H9 (cell line): ENCODE measurements at regions not wholly inside any gene's neighbourhood (a gene's known extent, or its start where the extent isn't known, plus 50 kb on each side); places are given as distances from the start of the nearest gene placed in this dataset.

Source experiments
- DNase-seq: peaks from one replicate; pipeline ENCODE4 v3.0.0-alpha.2; 2017
- H2AFZ ChIP-seq: one replicate; pipeline ENCODE4 v1.6.1; 2013; ENCODE audit warnings: mild to moderate bottlenecking, low read length, control low read depth, moderate library complexity
- H2AK5ac ChIP-seq: 2 replicates; pipeline ENCODE4 v1.6.1; 2013; ENCODE audit warnings: low read length, control low read depth, mixed read lengths; ENCODE audit not compliant: insufficient read length
- H2BK120ac ChIP-seq: one replicate; pipeline ENCODE4 v1.6.1; 2013; ENCODE audit warnings: low read depth, mild to moderate bottlenecking, low read length, control low read depth, inconsistent platforms; ENCODE audit not compliant: poor library complexity, severe bottlenecking
- H2BK12ac ChIP-seq: 2 replicates; pipeline ENCODE4 v1.6.1; 2013; ENCODE audit warnings: low read length, control low read depth, mixed read lengths, low read depth; ENCODE audit not compliant: insufficient read length
- H2BK15ac ChIP-seq: 2 replicates; pipeline ENCODE4 v1.6.1; 2013; ENCODE audit warnings: low read depth, low read length, control low read depth
- H2BK20ac ChIP-seq: one replicate; pipeline ENCODE4 v1.6.1; 2013; ENCODE audit warnings: low read depth, mild to moderate bottlenecking, low read length, control low read depth, inconsistent platforms; ENCODE audit not compliant: poor library complexity, severe bottlenecking
- H2BK5ac ChIP-seq: 2 replicates; pipeline ENCODE4 v1.6.1; 2013; ENCODE audit warnings: low read length, control low read depth, mixed read lengths; ENCODE audit not compliant: insufficient read length
- H3K14ac ChIP-seq: 2 replicates; pipeline ENCODE4 v1.6.1; 2013; ENCODE audit warnings: low read length, control low read depth; ENCODE audit not compliant: insufficient read depth
- H3K18ac ChIP-seq: 2 replicates; pipeline ENCODE4 v1.6.1; 2013; ENCODE audit warnings: low read depth, mild to moderate bottlenecking, mixed read lengths, low read length, control low read depth; ENCODE audit not compliant: insufficient read length
- H3K23ac ChIP-seq: 2 replicates; pipeline ENCODE4 v1.6.1; 2013; ENCODE audit warnings: low read length, control low read depth, mixed read lengths, low read depth; ENCODE audit not compliant: insufficient read length
- H3K23me2 ChIP-seq: 2 replicates; pipeline ENCODE4 v1.6.1; 2013; ENCODE audit warnings: low read depth, mild to moderate bottlenecking, mixed read lengths, low read length, control low read depth; ENCODE audit not compliant: insufficient read length, poor library complexity, severe bottlenecking
- H3K27ac ChIP-seq: 2 replicates; pipeline ENCODE4 v1.5.1; 2013; ENCODE audit warnings: low read length, control low read depth, mixed read lengths, low read depth; ENCODE audit not compliant: insufficient read length
- H3K27me3 ChIP-seq: 2 replicates; pipeline ENCODE4 v1.6.1; 2013; ENCODE audit warnings: low read length, control low read depth, inconsistent platforms; ENCODE audit not compliant: insufficient read depth
- H3K4ac ChIP-seq: 2 replicates; pipeline ENCODE4 v1.6.1; 2013; ENCODE audit warnings: low read depth, mild to moderate bottlenecking, control low read depth, inconsistent platforms, low read length, moderate library complexity
- H3K4me1 ChIP-seq: 2 replicates; pipeline ENCODE4 v1.6.1; 2013; ENCODE audit warnings: low read length, control low read depth, inconsistent platforms; ENCODE audit not compliant: insufficient read depth
- H3K4me2 ChIP-seq: 2 replicates; pipeline ENCODE4 v1.6.1; 2013; ENCODE audit warnings: low read length, control low read depth, mixed read lengths; ENCODE audit not compliant: insufficient read length, insufficient read depth
- H3K56ac ChIP-seq: 2 replicates; pipeline ENCODE4 v1.6.1; 2013; ENCODE audit warnings: low read depth, mild to moderate bottlenecking, mixed read lengths, low read length, control low read depth; ENCODE audit not compliant: insufficient read length
- H3K79me1 ChIP-seq: 2 replicates; pipeline ENCODE4 v1.6.1; 2013; ENCODE audit warnings: low read depth, mild to moderate bottlenecking, moderate library complexity, low read length, control low read depth, inconsistent platforms; ENCODE audit not compliant: insufficient read depth, poor library complexity, severe bottlenecking
- H3K79me2 ChIP-seq: 2 replicates; pipeline ENCODE4 v1.6.1; 2013; ENCODE audit warnings: low read length, control low read depth, inconsistent platforms; ENCODE audit not compliant: insufficient read depth
- H3K9ac ChIP-seq: 2 replicates; pipeline ENCODE4 v1.6.1; 2013; ENCODE audit warnings: low read length, control low read depth, mixed read lengths; ENCODE audit not compliant: insufficient read length; ENCODE audit errors: extremely low read depth
- H3K9me3 ChIP-seq: one replicate; pipeline ENCODE4 v1.6.1; 2013; ENCODE audit warnings: low read depth, low read length, inconsistent platforms; ENCODE audit not compliant: control insufficient read depth
- H3T11ph ChIP-seq: one replicate; pipeline ENCODE4 v1.6.1; 2013; ENCODE audit warnings: mild to moderate bottlenecking, low read length, control low read depth, inconsistent platforms
- H4K20me1 ChIP-seq: one replicate; pipeline ENCODE4 v1.6.1; 2013; ENCODE audit not compliant: control insufficient read depth, insufficient read length, insufficient read depth
- H4K5ac ChIP-seq: 2 replicates; pipeline ENCODE4 v1.6.1; 2013; ENCODE audit warnings: low read depth, mild to moderate bottlenecking, mixed read lengths, low read length, control low read depth; ENCODE audit not compliant: insufficient read length
- H4K8ac ChIP-seq: replicated peaks from 2 replicates; pipeline ENCODE4 v1.6.1; 2013; ENCODE audit warnings: low read length, control low read depth, mixed read lengths, low read depth; ENCODE audit not compliant: insufficient read length
- H4K91ac ChIP-seq: 2 replicates; pipeline ENCODE4 v1.6.1; 2013; ENCODE audit warnings: low read depth, mild to moderate bottlenecking, moderate library complexity, mixed read lengths, low read length, control low read depth; ENCODE audit not compliant: insufficient read length
- H3K27ac Mint-ChIP-seq, 3 experiments: 2 replicates in 2 of 3; 3 replicates in 1 of 3; pipeline ENCODE4 v1.8.0; 2020 to 2021; ENCODE audit warnings: mixed read lengths in 3 of 3, mild to moderate bottlenecking in 1 of 3, moderate library complexity in 1 of 3
- H3K27me3 Mint-ChIP-seq: 2 replicates; pipeline ENCODE4 v1.8.0; 2021; ENCODE audit warnings: low read depth, mild to moderate bottlenecking, moderate library complexity, mixed read lengths
- H3K36me3 Mint-ChIP-seq, 3 experiments: 2 replicates in 2 of 3; 3 replicates in 1 of 3; pipeline ENCODE4 v1.8.0; 2020 to 2021; ENCODE audit warnings: low read depth in 3 of 3, mixed read lengths in 3 of 3; ENCODE audit not compliant: insufficient read depth in 1 of 3
- H3K4me1 Mint-ChIP-seq, 2 experiments: 2 replicates each; pipeline ENCODE4 v1.8.0; 2020; ENCODE audit warnings: mixed read lengths in 2 of 2
- H3K4me3 Mint-ChIP-seq, 2 experiments: 2 replicates in 1 of 2; 3 replicates in 1 of 2; pipeline ENCODE4 v1.8.0; 2020 to 2021; ENCODE audit warnings: mild to moderate bottlenecking in 2 of 2, mixed read lengths in 2 of 2, moderate library complexity in 1 of 2
- H3K9me3 Mint-ChIP-seq, 2 experiments: 2 replicates in 1 of 2; 3 replicates in 1 of 2; pipeline ENCODE4 v1.8.0; 2020; ENCODE audit warnings: mild to moderate bottlenecking in 2 of 2, mixed read lengths in 2 of 2, moderate library complexity in 1 of 2
- CTCF ChIP-seq: fragments of 200-600 bp; sonication (generic); conservative IDR thresholded peaks from 3 replicates; pipeline ENCODE4 v1.8.0; 2021; ENCODE audit warnings: antibody characterized with exemption, mild to moderate bottlenecking
- WGBS: extraction: QIAGEN DNeasy Blood & Tissue Kit; methylation state at CpG from one replicate; pipeline ENCODE4 v1.1.7; 2013; ENCODE audit warnings: missing lambda C conversion rate, low lambda C conversion rate, mixed read lengths; ENCODE audit not compliant: insufficient read length; ENCODE audit errors: extremely low coverage; 5-methylcytosine and 5-hydroxymethylcytosine counted together

GRCh38 chr13:106139377-106139776, 396.1 kb downstream of the EFNB2 start:
- H3K23me2 ChIP-seq, result no peaks in the 10 kb centered on the region
- Mint-ChIP-seq H3K36me3 (peaks cover 2 to 4% (median 3%) of the 10 kb centered on the region in 3 experiments; a peak in 4 of 7 replicates), H3K4me3 (no peak overlapping the region), H3K27me3 (no peaks in the 10 kb centered on the region), H3K9me3 (peaks cover 6% of the 10 kb centered on the region in 2 experiments; a peak in 4 of 5 replicates), H3K4me1 (peaks cover 17% of the 10 kb centered on the region in 2 experiments), H3K27ac (no peak overlapping the region)
- H2BK15ac ChIP-seq, result no peak overlapping the region
- no peak overlapping the region for H2BK5ac ChIP-seq
- H3K18ac ChIP-seq, result no peak overlapping the region
- H2AK5ac ChIP-seq, result no peak overlapping the region
- no peak overlapping the region for H3K23ac ChIP-seq
- H3K56ac ChIP-seq, result no peak overlapping the region
- no peak overlapping the region for H2AFZ ChIP-seq
- DNase-seq, result no peak
- no peak overlapping the region for H3K27ac ChIP-seq
- H3K79me2 ChIP-seq, result no peaks in the 10 kb centered on the region
- H4K5ac ChIP-seq, result no peak overlapping the region
- no peak overlapping the region for H4K91ac ChIP-seq
- no peaks in the 10 kb centered on the region for H4K20me1 ChIP-seq
- no peak overlapping the region for H2BK20ac ChIP-seq
- no peak overlapping the region for H3K4me2 ChIP-seq
- no peak overlapping the region for H3T11ph ChIP-seq
- TF ChIP-seq CTCF, result no peak
- no peak overlapping the region for H4K8ac ChIP-seq
- H2BK12ac ChIP-seq, result no peak overlapping the region
- H3K14ac ChIP-seq, result no peak overlapping the region
- WGBS, result no CpG with 5 or more reads among the region's 4 CpGs
- no peak overlapping the region for H2BK120ac ChIP-seq
- H3K9ac ChIP-seq, result no peak overlapping the region
- H3K9me3 ChIP-seq, result no peaks in the 10 kb centered on the region
- no peaks in the 10 kb centered on the region for H3K79me1 ChIP-seq
- H3K4me1 ChIP-seq, result peaks cover 2% of the 10 kb centered on the region; the same call in 1 of the 2 replicates
- no peaks in the 10 kb centered on the region for H3K27me3 ChIP-seq
- H3K4ac ChIP-seq, result no peak overlapping the region
